ENCODE measurements at regions not wholly inside any gene's neighbourhood (a gene's known extent, or its start where the extent isn't known, plus 50 kb on each side); places are given as distances from the start of the nearest gene placed in this dataset.

GRCh38 chr2:122150524-122151280 is 395.3 kb downstream of the TSN start:
- DNase-seq = no peak
- Histone ChIP-seq H3F3A (ENCODE audit: insufficient read depth, low read depth) (no peaks in the 10 kb centered on the region), H2AFZ (no peak overlapping the region), H4K20me1 (ENCODE audit: insufficient read depth) (no peaks in the 10 kb centered on the region), H3K9me2 (ENCODE audit: insufficient read depth) (no peaks in the 10 kb centered on the region), H3K9me3 (ENCODE audit: insufficient read depth, low read depth) (no peaks in the 10 kb centered on the region), H3K27me3 (ENCODE audit: insufficient read depth, low read depth) (peaks cover 35% of the 10 kb centered on the region), H3K4me2 (no peak overlapping the region), H3K27ac (no peak overlapping the region), H3K4me3 (no peak overlapping the region), H3K79me2 (ENCODE audit: low read depth) (no peaks in the 10 kb centered on the region), H3K36me3 (ENCODE audit: low read depth) (no peaks in the 10 kb centered on the region), H3K4me1 (replicated peaks; ENCODE audit: insufficient read depth) (no peaks in the 10 kb centered on the region)
- POLR2A ChIA-PET (ENCODE audit: unreplicated experiment) = no interaction called here
- no TSS peak for BruUV-seq (replicated peaks)
- TF ChIP-seq CTCF (conservative IDR thresholded peaks at IDR 0.05) = no peak
- TF ChIP-seq EZH2 (IDR thresholded peaks at IDR 0.05; ENCODE audit: low read depth) = no peak
- intact Hi-C loops (cut with micrococcal nuclease; ENCODE audit: unreplicated experiment) = no loop called here
- CTCF ChIA-PET = no interaction called here

- H3K27ac ChIP-seq = no peak overlapping the region
- intact Hi-C loops (cut with micrococcal nuclease; ENCODE audit: unreplicated experiment) = no loop called here
- ChIA-PET CTCF (no interaction called here), POLR2A (ENCODE audit: unreplicated experiment) (no interaction called here)
- no peak overlapping the region for H3K4me2 ChIP-seq
- H3K4me3 ChIP-seq = no peak overlapping the region
- H3K36me3 ChIP-seq (ENCODE audit: low read depth) = no peaks in the 10 kb centered on the region
- no peaks in the 10 kb centered on the region for H4K20me1 ChIP-seq (ENCODE audit: insufficient read depth)
- BruUV-seq (replicated peaks) = no TSS peak
- no peaks in the 10 kb centered on the region for H3K79me2 ChIP-seq (ENCODE audit: low read depth)
- H3K9me2 ChIP-seq (ENCODE audit: insufficient read depth) = no peaks in the 10 kb centered on the region
- H2AFZ ChIP-seq = no peak overlapping the region
- no peak for DNase-seq
- no peaks in the 10 kb centered on the region for H3K4me1 ChIP-seq (replicated peaks; ENCODE audit: insufficient read depth)
- peaks cover 53% of the 10 kb centered on the region for H3K27me3 ChIP-seq (ENCODE audit: insufficient read depth, low read depth)
- no peak for TF ChIP-seq EZH2 (IDR thresholded peaks at IDR 0.05; ENCODE audit: low read depth)
- TF ChIP-seq CTCF (conservative IDR thresholded peaks at IDR 0.05) = no peak
- no peaks in the 10 kb centered on the region for H3K9me3 ChIP-seq (ENCODE audit: insufficient read depth, low read depth)
- H3F3A ChIP-seq (ENCODE audit: insufficient read depth, low read depth) = no peaks in the 10 kb centered on the region
Observed at GRCh38 chr2:122152571-122152970, 397.1 kb downstream of the TSN start.

- no TSS peak for BruUV-seq (replicated peaks)
- H3K4me2 ChIP-seq = no peak overlapping the region
- TF ChIP-seq EZH2 (IDR thresholded peaks at IDR 0.05; ENCODE audit: low read depth) = no peak
- TF ChIP-seq CTCF (conservative IDR thresholded peaks at IDR 0.05) = no peak
- intact Hi-C loops (cut with micrococcal nuclease; ENCODE audit: unreplicated experiment) = no loop called here
- no peaks in the 10 kb centered on the region for H3K79me2 ChIP-seq (ENCODE audit: low read depth)
- CTCF ChIA-PET = no interaction called here
- H3K27me3 ChIP-seq (ENCODE audit: insufficient read depth, low read depth) = peaks cover 73% of the 10 kb centered on the region
- H4K20me1 ChIP-seq (ENCODE audit: insufficient read depth) = no peaks in the 10 kb centered on the region
- H3F3A ChIP-seq (ENCODE audit: insufficient read depth, low read depth) = no peaks in the 10 kb centered on the region
- H3K36me3 ChIP-seq (ENCODE audit: low read depth) = no peaks in the 10 kb centered on the region
- no peak overlapping the region for H3K27ac ChIP-seq
- no peak overlapping the region for H2AFZ ChIP-seq
- H3K9me3 ChIP-seq (ENCODE audit: insufficient read depth, low read depth) = no peaks in the 10 kb centered on the region
- H3K9me2 ChIP-seq (ENCODE audit: insufficient read depth) = no peaks in the 10 kb centered on the region
- no peak overlapping the region for H3K4me3 ChIP-seq
- no peak for DNase-seq
- no peaks in the 10 kb centered on the region for H3K4me1 ChIP-seq (replicated peaks; ENCODE audit: insufficient read depth)
- POLR2A ChIA-PET (ENCODE audit: unreplicated experiment) = no interaction called here
Observed at GRCh38 chr2:122156176-122156890, 400.9 kb downstream of the TSN start.

Measured in PC-9 (cell line).